CD14-positive monocyte (primary cell): ENCODE measurements at regions not wholly inside any gene's neighbourhood (a gene's known extent, or its start where the extent isn't known, plus 50 kb on each side); places are given as distances from the start of the nearest gene placed in this dataset.
A peak's percentile ranks its signal among the peaks of the same experiment; 100 is the strongest.

Experiments used
- DNase-seq, 3 donors: peaks; one replicate each; pipeline ENCODE4 v3.0.0-alpha.2; 2011 to 2022
- H2AFZ ChIP-seq: 2 replicates; pipeline ENCODE4 v1.6.0; 2012; ENCODE audit warnings: mild to moderate bottlenecking, low read depth, low read length, inconsistent platforms; ENCODE audit not compliant: insufficient read depth, poor library complexity, severe bottlenecking
- H3K27ac ChIP-seq, 2 donors: 1 replicate in 1 of 2; 2 replicates in 1 of 2; pipeline ENCODE4 v1.5.1; 2012 to 2013; ENCODE audit warnings: low read length in 2 of 2, control low read depth in 1 of 2, inconsistent platforms in 1 of 2, low read depth in 1 of 2, mild to moderate bottlenecking in 1 of 2
- H3K27me3 ChIP-seq, 2 donors: one replicate each; pipeline versions ENCODE4 v1.6.0 to v1.6.1; 2011 to 2013; ENCODE audit warnings: low read length in 2 of 2; ENCODE audit not compliant: control insufficient read depth in 2 of 2, insufficient read depth in 2 of 2
- H3K36me3 ChIP-seq, 2 donors: replicated peaks in 1 of 2; 1 replicate in 1 of 2; 2 replicates in 1 of 2; pipeline versions ENCODE4 v1.5.1 to v1.6.1; 2012 to 2013; ENCODE audit warnings: low read length in 2 of 2, control low read depth in 1 of 2, inconsistent platforms in 1 of 2, mild to moderate bottlenecking in 1 of 2; ENCODE audit not compliant: insufficient read depth in 2 of 2, control insufficient read depth in 1 of 2
- H3K4me1 ChIP-seq, 2 donors: 1 replicate in 1 of 2; 2 replicates in 1 of 2; pipeline versions ENCODE4 v1.5.1 to v1.6.1; 2012 to 2013; ENCODE audit warnings: low read length in 2 of 2, control low read depth in 1 of 2, inconsistent platforms in 1 of 2, mild to moderate bottlenecking in 1 of 2, moderate library complexity in 1 of 2; ENCODE audit not compliant: insufficient read depth in 2 of 2, control insufficient read depth in 1 of 2
- H3K4me2 ChIP-seq: replicated peaks from 2 replicates; pipeline ENCODE3; 2012; ENCODE audit warnings: low read length, moderate library complexity, mild to moderate bottlenecking; ENCODE audit not compliant: poor library complexity, severe bottlenecking; ENCODE audit errors: extremely low read depth
- H3K4me3 ChIP-seq, 3 experiments: fragments of 200-600 bp in 1 of 3; sonication (generic) in 1 of 3; replicated peaks in 1 of 3; 1 replicate in 2 of 3; 2 replicates in 1 of 3; pipeline ENCODE4 v1.5.1; 2011 to 2013; ENCODE audit warnings: low read length in 3 of 3, mild to moderate bottlenecking in 3 of 3, control low read depth in 2 of 3, low read depth in 2 of 3, inconsistent platforms in 1 of 3, moderate library complexity in 1 of 3
- H3K79me2 ChIP-seq: 2 replicates; pipeline ENCODE4 v1.6.0; 2012; ENCODE audit warnings: mild to moderate bottlenecking, control low read depth, inconsistent platforms, low read length, moderate library complexity; ENCODE audit not compliant: insufficient read depth
- H3K9ac ChIP-seq: 2 replicates; pipeline ENCODE4 v1.6.0; 2017; ENCODE audit warnings: low read length, mild to moderate bottlenecking; ENCODE audit not compliant: insufficient read depth, poor library complexity, severe bottlenecking
- H3K9me3 ChIP-seq, 2 donors: replicated peaks in 1 of 2; 1 replicate in 1 of 2; 2 replicates in 1 of 2; pipeline versions ENCODE4 v1.5.1 to v1.6.1; 2012 to 2013; ENCODE audit warnings: low read length in 2 of 2, control low read depth in 1 of 2; ENCODE audit not compliant: control insufficient read depth in 1 of 2, insufficient read depth in 1 of 2
- H4K20me1 ChIP-seq: 2 replicates; pipeline ENCODE4 v1.6.0; 2012; ENCODE audit warnings: mild to moderate bottlenecking, low read length, control low read depth, moderate library complexity; ENCODE audit not compliant: insufficient read depth
- H3K27ac Mint-ChIP-seq, 7 donors: one replicate each; pipeline ENCODE4 v1.8.0; 2020; ENCODE audit warnings: mild to moderate bottlenecking in 7 of 7, mixed read lengths in 7 of 7, moderate library complexity in 6 of 7, inconsistent platforms in 2 of 7
- H3K27me3 Mint-ChIP-seq, 3 donors: one replicate each; pipeline ENCODE4 v1.8.0; 2021 to 2022; ENCODE audit warnings: low read depth in 3 of 3, mild to moderate bottlenecking in 3 of 3, mixed read lengths in 3 of 3, moderate library complexity in 3 of 3, inconsistent platforms in 1 of 3
- H3K36me3 Mint-ChIP-seq, 2 donors: one replicate each; pipeline ENCODE4 v1.8.0; 2020; ENCODE audit warnings: mixed read lengths in 2 of 2, inconsistent platforms in 1 of 2, mild to moderate bottlenecking in 1 of 2
- H3K4me1 Mint-ChIP-seq: one replicate; pipeline ENCODE4 v1.8.0; 2020; ENCODE audit warnings: mild to moderate bottlenecking, mixed read lengths
- H3K4me3 Mint-ChIP-seq, 2 donors: one replicate each; pipeline ENCODE4 v1.8.0; 2020; ENCODE audit warnings: mild to moderate bottlenecking in 2 of 2, mixed read lengths in 2 of 2, moderate library complexity in 1 of 2
- H3K9me3 Mint-ChIP-seq, 7 donors: one replicate each; pipeline ENCODE4 v1.8.0; 2020 to 2022; ENCODE audit warnings: mixed read lengths in 7 of 7, mild to moderate bottlenecking in 6 of 7, moderate library complexity in 6 of 7, inconsistent platforms in 2 of 7
- CTCF ChIP-seq: fragments of 200-600 bp; IDR thresholded peaks from one replicate; pipeline ENCODE4 v1.8.0; 2022; ENCODE audit warnings: antibody characterized with exemption, mild to moderate bottlenecking
- WGBS: methylation state at CpG from one replicate; pipeline ENCODE4 v1.1.5; 2013; ENCODE audit warnings: missing lambda C conversion rate; ENCODE audit not compliant: insufficient coverage; 5-methylcytosine and 5-hydroxymethylcytosine counted together
- intact Hi-C, 2 donors: fragments of 100-400 bp; cut with micrococcal nuclease; formaldehyde crosslinking; loops; one replicate each; pipeline versions ENCODE4 v1.15.0 to v1.15.1; 2023

GRCh38 chr12:127280393-127281275, 986.3 kb upstream of the TMEM132C start:
- no peak overlapping the region for H3K4me2 ChIP-seq

More at GRCh38 chr12:127280393-127281275, 986.3 kb upstream of the TMEM132C start:
- no peak overlapping the region for H3K27ac ChIP-seq
- Mint-ChIP-seq H3K4me1 (peaks cover 26% of the 10 kb centered on the region), H3K27ac (no peak overlapping the region), H3K27me3 (peaks cover 6 to 24% (median 7%) of the 10 kb centered on the region in 3 donors), H3K9me3 (peaks cover 0 to 4% (median 0%) of the 10 kb centered on the region in 7 donors), H3K36me3 (no peaks in the 10 kb centered on the region), H3K4me3 (no peak overlapping the region)
- H3K27me3 ChIP-seq: peaks cover 0 to 4% of the 10 kb centered on the region in 2 donors
- no peaks in the 10 kb centered on the region for H3K9me3 ChIP-seq
- WGBS: 11% methylated on average over 40 of the region's 43 CpGs
- H3K4me3 ChIP-seq: no peak overlapping the region
- no peak overlapping the region for H2AFZ ChIP-seq
- no peak overlapping the region for H3K9ac ChIP-seq
- H3K36me3 ChIP-seq: no peaks in the 10 kb centered on the region
- intact Hi-C loops: no loop called here
- H4K20me1 ChIP-seq: no peaks in the 10 kb centered on the region
- peaks cover 0 to 12% of the 10 kb centered on the region in 2 donors for H3K4me1 ChIP-seq
- no peaks in the 10 kb centered on the region for H3K79me2 ChIP-seq
- TF ChIP-seq CTCF: peak; percentile 99
- DNase-seq: peak; percentile 7 to 55 (median 22)
